ENCODE measurements at regions not wholly inside any gene's neighbourhood (a gene's known extent, or its start where the extent isn't known, plus 50 kb on each side); places are given as distances from the start of the nearest gene placed in this dataset.

GRCh38 chr2:2564300-2565078, 233.4 kb upstream of the MYT1L start:
- H2AFZ ChIP-seq (ENCODE audit: low read length), result no peak overlapping the region
- 86% methylated on average over 22 of the region's 24 CpGs; no CpG with 5 or more reads in 1 of the 2 experiments for WGBS, 2 experiments (ENCODE audit: extremely low coverage in 1 of 2, insufficient coverage in 1 of 2, insufficient read length in 1 of 2, insufficient replicate concordance in 2 of 2, low coverage in 1 of 2, low lambda C conversion rate in 2 of 2, missing lambda C conversion rate in 1 of 2)
- H2BK5ac ChIP-seq (ENCODE audit: low read depth, low read length), result no peak overlapping the region
- H3K27me3 ChIP-seq (replicated peaks in 1 of 4; ENCODE audit: control insufficient read depth in 3 of 4, extremely low read depth in 1 of 4, insufficient read depth in 3 of 4, low read length in 3 of 4), result no peaks in the 10 kb centered on the region
- no peaks in the 10 kb centered on the region for H4K20me1 ChIP-seq (replicated peaks in 1 of 2; ENCODE audit: control insufficient read depth in 1 of 2, insufficient read depth in 2 of 2, low read length in 2 of 2)
- H3K18ac ChIP-seq (ENCODE audit: extremely low read depth, low read length), result no peak overlapping the region; the same call in 1 of the 2 replicates
- H3K56ac ChIP-seq (replicated peaks; ENCODE audit: insufficient read length, low read depth, low read length), result no peak overlapping the region
- H3K36me3 ChIP-seq (ENCODE audit: control insufficient read depth in 2 of 4, insufficient read depth in 4 of 4, low read length in 3 of 4), result no peaks in the 10 kb centered on the region
- H3K9ac ChIP-seq (replicated peaks in 1 of 4; ENCODE audit: extremely low read depth in 1 of 4, low read depth in 3 of 4, low read length in 3 of 4), result no peak overlapping the region
- DNase-seq (ENCODE audit: low read depth in 1 of 2, low spot score in 2 of 2) (no peak), FAIRE-seq (no peak)
- no peak overlapping the region for H3K27ac ChIP-seq (ENCODE audit: low read depth, low read length)
- ChIA-PET CTCF (ENCODE audit: partially characterized antibody) (no interaction called here), POLR2A (ENCODE audit: partially characterized antibody) (no interaction called here)
- H2BK120ac ChIP-seq (replicated peaks; ENCODE audit: low read depth, low read length), result no peak overlapping the region
- no peak overlapping the region for H4K5ac ChIP-seq (ENCODE audit: insufficient read length, low read depth, low read length)
- no peak overlapping the region for H3K4me3 ChIP-seq (ENCODE audit: extremely low read depth in 1 of 4, insufficient read depth in 2 of 4, low read depth in 3 of 4, low read length in 4 of 4)
- H3K79me1 ChIP-seq (ENCODE audit: low read depth, low read length), result no peaks in the 10 kb centered on the region
- no peak overlapping the region for H2BK15ac ChIP-seq (ENCODE audit: low read length)
- H3K23me2 ChIP-seq (ENCODE audit: low read depth, low read length), result no peaks in the 10 kb centered on the region; the same call in 1 of the 2 replicates
- no peak overlapping the region for H3K4me2 ChIP-seq (ENCODE audit: insufficient read depth in 1 of 2, low read depth in 2 of 2, low read length in 2 of 2)
- H4K91ac ChIP-seq (replicated peaks; ENCODE audit: insufficient read length, low read length), result no peak overlapping the region
- H2AK5ac ChIP-seq (ENCODE audit: low read depth, low read length), result no peak overlapping the region
- H4K8ac ChIP-seq (ENCODE audit: extremely low read depth, insufficient read depth, low read length), result no peak overlapping the region
- no peaks in the 10 kb centered on the region for H3K9me3 ChIP-seq (ENCODE audit: insufficient read depth in 2 of 2, low read depth in 1 of 2, low read length in 1 of 2)
- 0 out of 2 replicates have a peak overlapping the region, but pooled peaks have one; percentile 68 for H2BK12ac ChIP-seq (ENCODE audit: low read depth, low read length)
- H3K4me1 ChIP-seq (replicated peaks in 1 of 4; ENCODE audit: control insufficient read depth in 3 of 4, insufficient read depth in 4 of 4, low read length in 3 of 4), result peaks cover 0 to 3% (median 0%) of the 10 kb centered on the region in 4 experiments; a peak in 1 of 7 replicates
- 0 out of 2 replicates have a peak overlapping the region, but pooled peaks have one; percentile 32 for H2BK20ac ChIP-seq (ENCODE audit: low read length)
- no peak overlapping the region for H3K14ac ChIP-seq (ENCODE audit: insufficient read length)
- no peaks in the 10 kb centered on the region for H3K79me2 ChIP-seq (ENCODE audit: control insufficient read depth in 1 of 2, insufficient read depth in 2 of 2, low read length in 2 of 2)
- H3K23ac ChIP-seq (ENCODE audit: insufficient read length), result no peak overlapping the region
- H3K4ac ChIP-seq (replicated peaks; ENCODE audit: insufficient read length, low read depth, low read length), result no peak overlapping the region
- TF ChIP-seq FOSL1 (IDR thresholded peaks at IDR 0.05; ENCODE audit: insufficient read depth, low read depth, low read length) (no peak), CTCF (IDR thresholded peaks at IDR 0.05; ENCODE audit: control extremely low read depth in 1 of 3, insufficient read depth in 1 of 3, low read depth in 1 of 3, low read length in 3 of 3) (no peak), SIX5 (IDR thresholded peaks at IDR 0.05; ENCODE audit: low read depth, low read length) (no peak), SIN3A (conservative IDR thresholded peaks at IDR 0.05 in 1 of 2, IDR thresholded peaks at IDR 0.05 in 1 of 2; ENCODE audit: low read depth in 1 of 2, low read length in 2 of 2) (no peak), KDM1A (IDR thresholded peaks at IDR 0.05; ENCODE audit: borderline replicate concordance, low read length) (no peak), TAF1 (IDR thresholded peaks at IDR 0.05; ENCODE audit: low read depth, low read length) (no peak), CTBP2 (IDR thresholded peaks at IDR 0.05; ENCODE audit: borderline replicate concordance, insufficient read depth, insufficient read length, low read length) (no peak), BCL11A (IDR thresholded peaks at IDR 0.05; ENCODE audit: low read depth in 2 of 2, low read length in 2 of 2) (no peak), MAX (IDR thresholded peaks at IDR 0.05) (no peak), CHD1 (IDR thresholded peaks at IDR 0.05; ENCODE audit: low read depth, low read length) (no peak)

Measured in H1 (cell line).